GM12873 (cell line): ENCODE measurements at regions not wholly inside any gene's neighbourhood (a gene's known extent, or its start where the extent isn't known, plus 50 kb on each side); places are given as distances from the start of the nearest gene placed in this dataset.

Experiments
- TF ChIP-seq, protein P1 (sequence below): IDR thresholded peaks from 2 replicates; pipeline ENCODE4 v1.5.1; 2012; ENCODE audit warnings: low read depth, mild to moderate bottlenecking, moderate library complexity, low read length, control low read depth; ENCODE audit not compliant: insufficient read depth; ENCODE audit errors: missing control alignments

GRCh38 chr4:118587946-118588345 is 97.2 kb upstream of the METTL14 start:
- TF ChIP-seq, protein P1, sequence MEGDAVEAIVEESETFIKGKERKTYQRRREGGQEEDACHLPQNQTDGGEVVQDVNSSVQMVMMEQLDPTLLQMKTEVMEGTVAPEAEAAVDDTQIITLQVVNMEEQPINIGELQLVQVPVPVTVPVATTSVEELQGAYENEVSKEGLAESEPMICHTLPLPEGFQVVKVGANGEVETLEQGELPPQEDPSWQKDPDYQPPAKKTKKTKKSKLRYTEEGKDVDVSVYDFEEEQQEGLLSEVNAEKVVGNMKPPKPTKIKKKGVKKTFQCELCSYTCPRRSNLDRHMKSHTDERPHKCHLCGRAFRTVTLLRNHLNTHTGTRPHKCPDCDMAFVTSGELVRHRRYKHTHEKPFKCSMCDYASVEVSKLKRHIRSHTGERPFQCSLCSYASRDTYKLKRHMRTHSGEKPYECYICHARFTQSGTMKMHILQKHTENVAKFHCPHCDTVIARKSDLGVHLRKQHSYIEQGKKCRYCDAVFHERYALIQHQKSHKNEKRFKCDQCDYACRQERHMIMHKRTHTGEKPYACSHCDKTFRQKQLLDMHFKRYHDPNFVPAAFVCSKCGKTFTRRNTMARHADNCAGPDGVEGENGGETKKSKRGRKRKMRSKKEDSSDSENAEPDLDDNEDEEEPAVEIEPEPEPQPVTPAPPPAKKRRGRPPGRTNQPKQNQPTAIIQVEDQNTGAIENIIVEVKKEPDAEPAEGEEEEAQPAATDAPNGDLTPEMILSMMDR: no peak

GRCh38 chr4:118589471-118590055 is 95.6 kb upstream of the METTL14 start:
- TF ChIP-seq, protein P1: no peak
